Mucosa of descending colon (tissue), 3 donors: ENCODE measurements at regions not wholly inside any gene's neighbourhood (a gene's known extent, or its start where the extent isn't known, plus 50 kb on each side); places are given as distances from the start of the nearest gene placed in this dataset.

ENCODE experiments used
- ATAC-seq: fragments of 200-7000 bp; cut with Tn5 transposase; one replicate; pipeline ENCODE4 v1.9.1; 2020; ENCODE audit warnings: mild to moderate bottlenecking, moderate library complexity
- DNase-seq, 3 donors: peaks; one replicate each; pipeline ENCODE4 v3.0.0-alpha.2; 2020
- H3K36me3 ChIP-seq: fragments of 200-600 bp; one replicate; pipeline ENCODE4 v1.8.0; 2021; ENCODE audit warnings: low read depth, mild to moderate bottlenecking
- H3K4me1 ChIP-seq: fragments of 200-600 bp; one replicate; pipeline ENCODE4 v1.8.0; 2021; ENCODE audit warnings: low read depth, mild to moderate bottlenecking
- H3K4me3 ChIP-seq: fragments of 200-600 bp; one replicate; pipeline ENCODE4 v1.8.0; 2021; ENCODE audit warnings: mild to moderate bottlenecking
- H3K9me3 ChIP-seq: fragments of 200-600 bp; one replicate; pipeline ENCODE4 v1.8.0; 2021; ENCODE audit warnings: mild to moderate bottlenecking
- intact Hi-C, 2 donors: fragments of 100-400 bp; cut with DNase I in 1 of 2; cut with micrococcal nuclease in 1 of 2; formaldehyde crosslinking; loops; one replicate each; pipeline versions ENCODE4 v1.11.0 to v1.11.1; 2022; cut with DNase I, micrococcal nuclease
- TF ChIP-seq, protein P1 (sequence below): fragments of 200-600 bp; IDR thresholded peaks from one replicate; pipeline ENCODE4 v1.8.0; 2022; ENCODE audit warnings: antibody characterized with exemption, mild to moderate bottlenecking
- donor health status: DM: no; HTN: no; CAD: no; lungs with moderate emphysema.
- donor health status: DM: no; HTN: no; CAD: no.
- donor health status: DM: no; HTN: yes; CAD: no.

DNA sequence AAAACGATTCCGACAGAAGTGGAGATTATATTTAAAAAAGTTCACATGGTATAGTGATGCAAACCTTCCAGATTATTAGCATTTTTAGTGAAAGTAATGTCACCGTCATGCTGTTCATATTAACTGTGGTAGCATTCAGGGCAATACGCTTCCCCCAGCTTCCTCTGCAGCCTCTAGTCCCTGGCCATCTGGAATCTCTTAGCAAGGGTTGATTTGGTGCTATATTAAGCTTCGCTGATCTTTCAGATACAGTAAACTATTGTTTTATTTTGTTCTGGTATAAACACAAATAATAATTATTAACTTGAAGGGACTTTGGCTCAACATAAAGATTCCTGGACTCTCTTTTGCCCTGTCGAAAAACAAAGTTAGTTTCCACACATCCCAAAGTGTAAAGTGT is 1080.5 kb upstream of the TENM3 start:
- intact Hi-C loops, result no loop called here
- ATAC-seq (no peak), DNase-seq (no peak)
- Histone ChIP-seq H3K36me3 (no peaks in the 10 kb centered on the region), H3K9me3 (no peaks in the 10 kb centered on the region), H3K4me3 (no peak overlapping the region), H3K4me1 (no peaks in the 10 kb centered on the region)
- TF ChIP-seq, protein P1, sequence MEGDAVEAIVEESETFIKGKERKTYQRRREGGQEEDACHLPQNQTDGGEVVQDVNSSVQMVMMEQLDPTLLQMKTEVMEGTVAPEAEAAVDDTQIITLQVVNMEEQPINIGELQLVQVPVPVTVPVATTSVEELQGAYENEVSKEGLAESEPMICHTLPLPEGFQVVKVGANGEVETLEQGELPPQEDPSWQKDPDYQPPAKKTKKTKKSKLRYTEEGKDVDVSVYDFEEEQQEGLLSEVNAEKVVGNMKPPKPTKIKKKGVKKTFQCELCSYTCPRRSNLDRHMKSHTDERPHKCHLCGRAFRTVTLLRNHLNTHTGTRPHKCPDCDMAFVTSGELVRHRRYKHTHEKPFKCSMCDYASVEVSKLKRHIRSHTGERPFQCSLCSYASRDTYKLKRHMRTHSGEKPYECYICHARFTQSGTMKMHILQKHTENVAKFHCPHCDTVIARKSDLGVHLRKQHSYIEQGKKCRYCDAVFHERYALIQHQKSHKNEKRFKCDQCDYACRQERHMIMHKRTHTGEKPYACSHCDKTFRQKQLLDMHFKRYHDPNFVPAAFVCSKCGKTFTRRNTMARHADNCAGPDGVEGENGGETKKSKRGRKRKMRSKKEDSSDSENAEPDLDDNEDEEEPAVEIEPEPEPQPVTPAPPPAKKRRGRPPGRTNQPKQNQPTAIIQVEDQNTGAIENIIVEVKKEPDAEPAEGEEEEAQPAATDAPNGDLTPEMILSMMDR, result no peak

DNA sequence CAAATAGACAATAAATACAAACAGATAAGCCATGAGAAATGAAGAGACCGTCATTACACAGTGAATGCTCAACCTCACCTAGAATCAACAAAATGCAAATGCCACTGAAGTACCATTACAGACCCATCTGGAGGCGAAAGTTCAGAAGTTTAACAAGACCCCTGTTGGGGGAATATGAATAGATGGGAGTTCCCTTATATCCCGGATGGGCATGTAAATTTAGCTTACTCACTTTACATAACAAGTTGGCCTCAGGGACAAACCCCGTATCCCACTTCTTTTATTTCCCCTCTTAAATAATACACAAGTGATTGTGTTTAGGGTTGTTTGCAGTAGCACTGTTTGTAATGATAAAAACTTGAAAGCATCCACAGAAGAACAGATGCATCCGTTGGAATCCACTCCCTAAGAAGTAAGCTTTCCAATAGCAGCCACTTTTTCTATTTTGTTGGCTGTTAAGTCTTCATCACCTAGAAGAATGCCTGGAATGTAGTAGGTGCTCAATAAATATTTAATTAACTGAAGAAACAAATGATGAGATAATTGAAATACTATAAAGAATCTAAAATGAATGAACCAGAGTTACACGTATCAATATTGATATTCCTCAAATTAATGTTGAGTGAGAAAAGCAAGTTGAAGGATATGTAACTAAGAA is 1076.3 kb upstream of the TENM3 start:
- Histone ChIP-seq H3K9me3 (no peaks in the 10 kb centered on the region), H3K4me1 (no peaks in the 10 kb centered on the region), H3K36me3 (no peaks in the 10 kb centered on the region), H3K4me3 (no peak overlapping the region)
- TF ChIP-seq, protein P1, result no peak
- ATAC-seq (no peak), DNase-seq (no peak)
- intact Hi-C loops, result no loop called here

- TF ChIP-seq, protein P1, result no peak
- no peaks in the 10 kb centered on the region for H3K36me3 ChIP-seq
- ATAC-seq (no peak), DNase-seq (no peak)
- H3K4me1 ChIP-seq, result no peaks in the 10 kb centered on the region
- no peaks in the 10 kb centered on the region for H3K9me3 ChIP-seq
- intact Hi-C loops, result no loop called here
- H3K4me3 ChIP-seq, result no peak overlapping the region
Measured at GRCh38 chr4:181168011-181168805, 1075.0 kb upstream of the TENM3 start.

GRCh38 chr4:181173046-181173445 is 1070.2 kb upstream of the TENM3 start:
- Histone ChIP-seq H3K4me3 (no peak overlapping the region), H3K4me1 (no peaks in the 10 kb centered on the region), H3K36me3 (no peaks in the 10 kb centered on the region), H3K9me3 (no peaks in the 10 kb centered on the region)
- TF ChIP-seq, protein P1, result no peak
- intact Hi-C loops, result no loop called here
- DNase-seq (no peak), ATAC-seq (no peak)

GRCh38 chr4:181176306-181176705 is 1066.9 kb upstream of the TENM3 start:
- ATAC-seq (no peak), DNase-seq (no peak)
- no peaks in the 10 kb centered on the region for H3K4me1 ChIP-seq
- intact Hi-C loops, result no loop called here
- no peak overlapping the region for H3K4me3 ChIP-seq
- no peaks in the 10 kb centered on the region for H3K9me3 ChIP-seq
- no peaks in the 10 kb centered on the region for H3K36me3 ChIP-seq
- TF ChIP-seq, protein P1, result no peak
